ENCODE measurements at regions not wholly inside any gene's neighbourhood (a gene's known extent, or its start where the extent isn't known, plus 50 kb on each side); places are given as distances from the start of the nearest gene placed in this dataset.

GRCh38 chr6:84975316-84975715 lies 210.9 kb upstream of the TBX18 start:
- DNase-seq = no peak
- no peak overlapping the region for H3K4ac ChIP-seq (ENCODE audit: low read depth, low read length)
- H3K27ac Mint-ChIP-seq = no peak overlapping the region
- H3K56ac ChIP-seq (ENCODE audit: insufficient read length, low read depth, low read length) = no peak overlapping the region
- H3K14ac ChIP-seq (ENCODE audit: insufficient read depth, low read length) = no peak overlapping the region
- no peak overlapping the region for H2BK15ac ChIP-seq (ENCODE audit: low read depth, low read length)
- no peak overlapping the region for H3T11ph ChIP-seq (ENCODE audit: low read length)
- no peak overlapping the region for H2BK120ac ChIP-seq (ENCODE audit: low read depth, low read length, poor library complexity, severe bottlenecking)
- H2AFZ ChIP-seq (ENCODE audit: low read length) = no peak overlapping the region
- peaks cover 0 to 2% of the 10 kb centered on the region in 2 experiments; a peak in 1 of 5 replicates for H3K9me3 Mint-ChIP-seq
- H3K23me2 ChIP-seq (ENCODE audit: insufficient read length, low read depth, low read length, poor library complexity, severe bottlenecking) = no peaks in the 10 kb centered on the region
- no peak overlapping the region for H3K18ac ChIP-seq (ENCODE audit: insufficient read length, low read depth, low read length)
- H2BK20ac ChIP-seq (ENCODE audit: low read depth, low read length, poor library complexity, severe bottlenecking) = no peak overlapping the region
- no peaks in the 10 kb centered on the region for H4K20me1 ChIP-seq (ENCODE audit: control insufficient read depth, insufficient read depth, insufficient read length)
- no peaks in the 10 kb centered on the region for H3K27me3 Mint-ChIP-seq (ENCODE audit: low read depth)
- H3K36me3 Mint-ChIP-seq (ENCODE audit: insufficient read depth in 1 of 3, low read depth in 3 of 3) = no peaks in the 10 kb centered on the region; a peak in 1 of 7 replicates
- H3K27ac ChIP-seq (ENCODE audit: insufficient read length, low read depth, low read length) = no peak overlapping the region
- no peak overlapping the region for H2AK5ac ChIP-seq (ENCODE audit: insufficient read length, low read length)
- no peak overlapping the region for H4K5ac ChIP-seq (ENCODE audit: insufficient read length, low read depth, low read length)
- no peak overlapping the region for H4K8ac ChIP-seq (replicated peaks; ENCODE audit: insufficient read length, low read depth, low read length)
- no peaks in the 10 kb centered on the region for H3K9me3 ChIP-seq (ENCODE audit: control insufficient read depth, low read depth, low read length)
- H3K79me1 ChIP-seq (ENCODE audit: insufficient read depth, low read depth, low read length, poor library complexity, severe bottlenecking) = no peaks in the 10 kb centered on the region
- no peak overlapping the region for H4K91ac ChIP-seq (ENCODE audit: insufficient read length, low read depth, low read length)
- H3K79me2 ChIP-seq (ENCODE audit: insufficient read depth, low read length) = no peaks in the 10 kb centered on the region
- no CpG with 5 or more reads among the region's 1 CpG for WGBS (ENCODE audit: extremely low coverage, insufficient read length, low lambda C conversion rate)
- H3K4me1 Mint-ChIP-seq = peaks cover 0 to 2% of the 10 kb centered on the region in 2 experiments; a peak in 1 of 4 replicates
- no peaks in the 10 kb centered on the region for H3K27me3 ChIP-seq (ENCODE audit: insufficient read depth, low read length)
- H3K4me1 ChIP-seq (ENCODE audit: insufficient read depth, low read length) = no peaks in the 10 kb centered on the region
- no peak overlapping the region for H2BK5ac ChIP-seq (ENCODE audit: insufficient read length, low read length)
- H2BK12ac ChIP-seq (ENCODE audit: insufficient read length, low read depth, low read length) = no peak overlapping the region
- no peak for TF ChIP-seq CTCF (conservative IDR thresholded peaks at IDR 0.05)
- H3K23ac ChIP-seq (ENCODE audit: insufficient read length, low read depth, low read length) = no peak overlapping the region
- no peak overlapping the region for H3K4me2 ChIP-seq (ENCODE audit: insufficient read depth, insufficient read length, low read length)
- H3K9ac ChIP-seq (ENCODE audit: extremely low read depth, insufficient read length, low read length) = no peak overlapping the region
- no peak overlapping the region for H3K4me3 Mint-ChIP-seq

All from H9 (cell line).